Neural progenitor cell (in vitro differentiated cells): ENCODE measurements at regions not wholly inside any gene's neighbourhood (a gene's known extent, or its start where the extent isn't known, plus 50 kb on each side); places are given as distances from the start of the nearest gene placed in this dataset.

Experiments used
- CTCF ChIP-seq: fragments of 200-600 bp; sonication (generic); IDR thresholded peaks from 2 replicates; pipeline ENCODE4 v1.5.1; 2017; ENCODE audit warnings: antibody characterized with exemption, mild to moderate bottlenecking
- EZH2 ChIP-seq: fragments of 200-600 bp; sonication (generic); IDR thresholded peaks from 2 replicates; pipeline ENCODE4 v1.6.1; 2017; ENCODE audit warnings: antibody characterized with exemption, mild to moderate bottlenecking, moderate library complexity
- EZH2phosphoT487 ChIP-seq: fragments of 200-600 bp; sonication (generic); IDR thresholded peaks from 2 replicates; pipeline ENCODE4 v1.6.1; 2017; ENCODE audit warnings: antibody characterized with exemption

GRCh38 chr2:145112467-145112866, 592.5 kb upstream of the ZEB2 start:
- no peak for TF ChIP-seq CTCF
- no peak for TF ChIP-seq EZH2phosphoT487
- no peak for TF ChIP-seq EZH2
